Smooth muscle cell (in vitro differentiated cells): ENCODE measurements at regions not wholly inside any gene's neighbourhood (a gene's known extent, or its start where the extent isn't known, plus 50 kb on each side); places are given as distances from the start of the nearest gene placed in this dataset.
A peak's percentile ranks its signal among the peaks of the same experiment; 100 is the strongest.

ENCODE experiments used
- DNase-seq: peaks from one replicate; lab custom pipeline; 2025; ENCODE audit not compliant: unreplicated experiment; lab: John Stamatoyannopoulos, UW
- H2AFZ ChIP-seq: fragments of 200-600 bp; sonication (generic); 2 replicates; pipeline ENCODE4 v1.6.0; 2016; ENCODE audit warnings: antibody characterized with exemption, low read depth, mild to moderate bottlenecking
- H3F3A ChIP-seq: fragments of 200-600 bp; sonication (generic); 2 replicates; pipeline ENCODE4 v1.6.0; 2017; ENCODE audit warnings: antibody characterized with exemption, low read depth
- H3K27ac ChIP-seq: fragments of 200-600 bp; sonication (generic); 2 replicates; pipeline ENCODE4 v1.5.1; 2016; ENCODE audit warnings: low read depth, mild to moderate bottlenecking
- H3K27me3 ChIP-seq: fragments of 200-600 bp; sonication (generic); 2 replicates; pipeline ENCODE4 v1.6.1; 2016; ENCODE audit warnings: low read depth, mild to moderate bottlenecking
- H3K36me3 ChIP-seq: fragments of 200-600 bp; sonication (generic); 2 replicates; pipeline ENCODE4 v1.5.1; 2016; ENCODE audit warnings: low read depth
- H3K4me1 ChIP-seq: fragments of 200-600 bp; sonication (generic); 2 replicates; pipeline ENCODE4 v1.5.1; 2016; ENCODE audit warnings: low read depth
- H3K4me2 ChIP-seq: fragments of 200-600 bp; sonication (generic); 2 replicates; pipeline ENCODE4 v1.6.0; 2016; ENCODE audit warnings: mild to moderate bottlenecking
- H3K4me3 ChIP-seq: fragments of 200-600 bp; sonication (generic); 2 replicates; pipeline ENCODE4 v1.5.1; 2016; ENCODE audit warnings: mild to moderate bottlenecking
- H3K79me2 ChIP-seq: fragments of 200-600 bp; sonication (generic); 2 replicates; pipeline ENCODE4 v1.6.0; 2016; ENCODE audit warnings: low read depth, mild to moderate bottlenecking
- H3K9ac ChIP-seq: fragments of 200-600 bp; sonication (generic); 2 replicates; pipeline ENCODE4 v1.6.0; 2016; ENCODE audit warnings: low read depth
- H3K9me3 ChIP-seq: fragments of 200-600 bp; sonication (generic); replicated peaks from 2 replicates; pipeline ENCODE4 v1.5.1; 2016; ENCODE audit warnings: low read depth
- H4K20me1 ChIP-seq: fragments of 200-600 bp; sonication (generic); 2 replicates; pipeline ENCODE4 v1.6.0; 2016; ENCODE audit warnings: low read depth
- CTCF ChIP-seq: fragments of 200-600 bp; sonication (generic); IDR thresholded peaks from 2 replicates; pipeline ENCODE4 v1.5.1; 2017; ENCODE audit warnings: borderline replicate concordance, mild to moderate bottlenecking, antibody characterized with exemption; ENCODE audit not compliant: insufficient read depth, poor library complexity, severe bottlenecking
- WGBS: methylation state at CpG from one replicate; pipeline ENCODE4 v1.1.7; 2016; ENCODE audit warnings: low lambda C conversion rate; 5-methylcytosine and 5-hydroxymethylcytosine counted together

- H3K36me3 ChIP-seq, result no peaks in the 10 kb centered on the region
- H3F3A ChIP-seq, result no peaks in the 10 kb centered on the region
- H3K79me2 ChIP-seq, result no peaks in the 10 kb centered on the region
- TF ChIP-seq CTCF, result no peak
- no peaks in the 10 kb centered on the region for H3K27me3 ChIP-seq
- H3K9me3 ChIP-seq, result peaks cover 1% of the 10 kb centered on the region
- no peak for DNase-seq
- no peaks in the 10 kb centered on the region for H3K4me1 ChIP-seq
- no peak overlapping the region for H3K4me3 ChIP-seq
- H2AFZ ChIP-seq, result no peak overlapping the region
- peak overlapping the region; percentile 11 for H3K27ac ChIP-seq
- no peaks in the 10 kb centered on the region for H4K20me1 ChIP-seq
- H3K9ac ChIP-seq, result no peak overlapping the region
- 56% methylated on average over 5 of the region's 5 CpGs for WGBS
- peak overlapping the region; percentile 9 for H3K4me2 ChIP-seq
Measured at GRCh38 chr7:16235147-16236114, 185.9 kb downstream of the CRPPA start.

GRCh38 chr7:16234493-16235146, 186.7 kb downstream of the CRPPA start:
- no peak for DNase-seq
- Histone ChIP-seq H3K79me2 (no peaks in the 10 kb centered on the region), H3K9me3 (peaks cover 9% of the 10 kb centered on the region), H3K4me2 (no peak overlapping the region), H3F3A (no peaks in the 10 kb centered on the region), H3K27ac (no peak overlapping the region), H3K4me3 (no peak overlapping the region), H3K4me1 (no peaks in the 10 kb centered on the region), H3K36me3 (no peaks in the 10 kb centered on the region), H3K27me3 (no peaks in the 10 kb centered on the region), H2AFZ (no peak overlapping the region), H3K9ac (no peak overlapping the region), H4K20me1 (no peaks in the 10 kb centered on the region)
- TF ChIP-seq CTCF, result no peak
- 57% methylated on average over 2 of the region's 2 CpGs for WGBS

GRCh38 chr7:16233517-16233916, 187.8 kb downstream of the CRPPA start:
- no peaks in the 10 kb centered on the region for H3F3A ChIP-seq
- no peaks in the 10 kb centered on the region for H3K79me2 ChIP-seq
- no peak overlapping the region for H3K27ac ChIP-seq
- H3K4me2 ChIP-seq, result no peak overlapping the region
- 88% methylated on average over 2 of the region's 2 CpGs for WGBS
- H4K20me1 ChIP-seq, result no peaks in the 10 kb centered on the region
- no peak overlapping the region for H3K9ac ChIP-seq
- no peak for DNase-seq
- H3K27me3 ChIP-seq, result no peaks in the 10 kb centered on the region
- H3K4me1 ChIP-seq, result no peaks in the 10 kb centered on the region
- no peak overlapping the region for H2AFZ ChIP-seq
- no peak for TF ChIP-seq CTCF
- no peak overlapping the region for H3K4me3 ChIP-seq
- H3K9me3 ChIP-seq, result peaks cover 13% of the 10 kb centered on the region
- H3K36me3 ChIP-seq, result no peaks in the 10 kb centered on the region
